Ramos (cell line): ENCODE measurements at regions not wholly inside any gene's neighbourhood (a gene's known extent, or its start where the extent isn't known, plus 50 kb on each side); places are given as distances from the start of the nearest gene placed in this dataset.

Source experiments
- in situ Hi-C: fragments of 300-500 bp; cut with MboI; formaldehyde crosslinking; loops from one replicate; pipeline ENCODE4 v1.14.3; 2022; ENCODE audit warnings: low sequenced_read_pairs; ENCODE audit not compliant: unreplicated experiment

DNA sequence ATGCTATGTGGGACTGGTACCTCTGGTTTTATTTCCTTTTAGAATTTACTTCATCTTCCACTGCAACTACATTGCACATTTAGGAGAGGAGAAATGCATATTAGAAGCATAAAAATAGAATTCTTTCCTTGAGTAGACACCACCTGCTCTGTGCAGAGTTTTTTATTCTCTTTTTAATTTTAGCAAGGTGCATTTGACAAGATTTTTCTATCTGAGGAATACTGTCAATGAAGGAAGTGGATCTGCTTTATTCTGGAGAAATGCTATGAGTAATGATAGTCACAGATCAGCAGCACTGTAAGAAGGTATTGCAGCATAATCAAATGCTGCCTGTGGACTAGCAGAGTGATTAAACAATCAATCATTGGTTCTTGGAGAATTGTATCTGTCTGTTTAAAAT lies 1038.3 kb downstream of the RAPGEF2 start:
- in situ Hi-C loops, result no loop called here

DNA sequence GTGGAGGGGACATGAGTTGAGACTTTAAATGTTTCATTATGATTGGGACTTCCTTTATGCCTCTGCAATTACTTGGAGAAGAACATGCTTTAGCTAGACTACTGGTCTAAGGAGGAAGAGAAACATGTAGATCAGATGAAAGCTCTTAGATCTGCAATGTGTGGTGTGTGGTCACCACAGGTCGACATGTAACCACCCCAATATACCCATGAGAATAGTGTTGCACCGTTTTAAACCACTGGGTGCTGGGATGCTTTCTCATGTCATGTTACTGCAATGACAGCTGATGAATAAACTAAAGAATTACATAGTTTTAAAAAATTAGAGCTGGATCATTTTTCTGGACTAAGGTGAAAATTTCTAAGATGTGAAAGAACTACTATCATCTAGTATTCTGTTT lies 1039.7 kb downstream of the RAPGEF2 start:
- in situ Hi-C loops, result no loop called here

DNA sequence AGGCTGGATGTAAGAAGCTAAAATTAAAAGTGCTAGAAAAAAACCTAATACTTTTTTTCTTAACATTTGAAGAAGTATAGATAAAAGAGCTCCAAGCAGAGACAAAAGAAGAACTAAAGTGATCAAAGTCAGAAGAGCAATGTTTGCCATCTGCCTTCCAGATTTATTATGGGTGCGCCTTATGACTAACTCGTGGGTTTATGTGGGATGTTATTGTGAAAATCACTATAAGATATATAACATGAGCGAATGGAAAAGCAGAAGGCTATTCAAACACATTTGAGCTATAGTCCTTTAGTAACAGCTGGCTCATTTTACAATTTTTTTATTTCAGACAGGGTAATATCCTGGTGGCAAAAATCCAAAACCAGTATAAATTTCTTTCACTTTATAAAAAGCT lies 1040.7 kb downstream of the RAPGEF2 start:
- in situ Hi-C loops, result no loop called here

DNA sequence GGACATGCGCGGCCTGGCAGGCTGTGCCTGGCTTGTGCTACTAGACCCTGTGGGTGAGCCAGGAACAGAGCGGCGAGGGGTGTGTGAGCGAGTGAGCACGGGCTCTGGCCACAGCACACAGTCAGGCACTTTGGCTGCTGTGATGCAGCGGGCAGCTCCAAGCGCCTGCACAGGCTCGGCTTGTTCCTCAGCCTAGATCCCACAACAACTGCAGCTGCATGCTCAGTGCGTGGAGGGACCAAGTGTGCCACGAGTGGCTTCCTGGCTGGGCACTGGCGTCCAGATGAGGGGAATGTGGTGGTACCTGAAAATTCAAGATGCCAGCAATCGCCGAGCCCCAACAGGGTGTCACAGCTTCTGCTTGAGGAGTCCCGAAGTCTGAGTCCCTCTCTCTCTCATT lies 1056.6 kb downstream of the RAPGEF2 start:
- in situ Hi-C loops, result no loop called here

DNA sequence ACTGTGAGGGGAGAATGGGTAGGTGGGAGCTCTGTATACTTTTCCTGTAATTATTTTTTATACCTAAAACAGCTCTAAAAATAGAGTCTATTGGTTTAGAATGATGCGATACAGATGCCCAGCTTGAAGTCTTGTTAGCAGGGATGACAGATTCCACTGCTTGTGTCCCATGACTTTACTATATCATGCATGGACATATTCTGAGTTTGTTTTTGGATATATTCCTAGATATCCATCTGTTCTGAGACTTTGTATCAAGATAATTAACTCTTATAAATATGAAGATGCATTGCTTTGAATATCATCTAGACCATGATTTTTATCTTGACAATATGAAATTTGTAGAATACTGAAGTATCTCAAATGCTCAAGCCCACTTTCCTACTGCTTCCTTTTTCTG lies 1058.1 kb downstream of the RAPGEF2 start:
- in situ Hi-C loops, result no loop called here

DNA sequence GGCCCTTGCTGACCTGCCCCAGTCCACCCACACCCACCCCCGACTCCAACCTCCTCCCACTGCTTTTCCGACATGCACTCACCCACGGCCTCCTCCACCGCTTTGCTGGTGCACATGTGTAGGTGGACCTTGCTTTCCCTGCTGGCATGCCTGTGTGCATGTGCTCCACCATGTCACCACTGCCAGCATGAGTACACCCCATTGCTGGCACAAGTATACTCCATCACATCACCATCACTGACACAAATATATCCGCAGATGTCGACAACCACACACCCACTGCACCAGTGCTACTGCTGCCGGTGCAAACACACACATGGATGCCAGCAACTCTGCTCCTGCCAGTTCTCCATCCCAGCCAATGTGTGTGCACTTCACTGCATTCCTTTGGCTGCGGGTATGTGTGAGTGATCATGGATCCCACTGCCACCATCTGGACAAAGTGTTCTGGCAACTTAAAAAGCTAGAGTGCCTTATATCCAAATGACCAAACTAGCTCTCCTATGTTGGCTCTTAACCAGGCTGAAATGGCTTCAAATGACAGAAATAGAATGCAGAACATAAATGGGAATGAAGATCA lies 1072.3 kb downstream of the RAPGEF2 start:
- in situ Hi-C loops, result no loop called here

DNA sequence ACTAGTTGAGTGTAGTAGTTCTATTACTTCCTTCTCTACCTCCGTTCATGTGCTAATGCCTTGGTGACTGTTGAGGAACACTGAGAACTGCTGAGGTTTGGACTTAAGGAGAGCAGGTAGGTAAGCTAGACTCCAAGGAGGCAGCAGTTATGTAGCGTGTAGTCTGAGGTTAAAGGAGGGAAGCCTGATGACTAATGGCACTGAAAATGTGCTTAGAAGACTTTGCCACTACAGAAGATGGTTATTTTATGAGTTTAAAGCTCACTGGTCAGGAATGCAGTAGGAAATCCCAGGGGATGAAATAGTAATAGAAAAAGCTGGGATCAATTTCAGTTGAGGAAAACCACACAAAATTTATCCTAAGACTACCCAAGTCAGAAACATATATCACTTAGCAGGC lies 1077.3 kb downstream of the RAPGEF2 start:
- in situ Hi-C loops, result no loop called here

DNA sequence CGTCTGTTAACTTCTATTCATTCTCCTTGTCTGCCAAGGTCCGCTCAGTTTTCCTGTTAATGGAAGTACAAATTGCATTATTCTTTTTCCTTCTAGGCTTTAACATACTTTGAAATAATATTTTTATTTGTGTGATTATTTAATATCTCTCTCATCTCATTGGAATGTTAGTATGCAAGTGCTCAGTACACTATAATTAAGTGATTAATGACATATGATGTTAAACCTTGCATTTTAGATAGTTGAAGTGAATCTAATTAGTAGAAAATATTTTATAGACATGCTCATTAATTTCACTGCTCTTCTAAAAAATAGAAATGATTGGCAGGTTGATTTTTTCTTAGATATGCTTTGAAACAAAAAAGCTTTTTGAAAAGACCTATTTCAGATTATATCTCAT lies 1079.8 kb downstream of the RAPGEF2 start:
- in situ Hi-C loops, result no loop called here

DNA sequence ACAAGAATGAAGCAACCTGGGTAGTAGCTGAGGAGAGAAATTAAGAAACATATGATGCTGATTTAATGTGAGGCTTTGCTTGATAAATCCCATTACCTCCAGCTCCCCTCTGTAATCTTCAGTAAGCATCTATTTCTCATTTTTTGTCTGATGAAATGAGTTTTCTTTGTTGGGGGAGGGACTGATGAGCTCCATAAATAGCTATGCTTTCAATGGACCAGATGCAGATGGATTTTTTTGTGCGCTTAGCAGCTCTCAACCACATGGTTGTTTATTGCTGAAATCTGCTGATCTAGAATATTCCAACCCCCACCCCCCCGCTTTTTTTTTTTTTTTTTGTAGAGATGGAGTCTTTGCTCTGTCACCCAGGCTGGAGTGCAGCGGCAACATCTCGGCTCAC lies 1082.0 kb downstream of the RAPGEF2 start:
- in situ Hi-C loops, result no loop called here

DNA sequence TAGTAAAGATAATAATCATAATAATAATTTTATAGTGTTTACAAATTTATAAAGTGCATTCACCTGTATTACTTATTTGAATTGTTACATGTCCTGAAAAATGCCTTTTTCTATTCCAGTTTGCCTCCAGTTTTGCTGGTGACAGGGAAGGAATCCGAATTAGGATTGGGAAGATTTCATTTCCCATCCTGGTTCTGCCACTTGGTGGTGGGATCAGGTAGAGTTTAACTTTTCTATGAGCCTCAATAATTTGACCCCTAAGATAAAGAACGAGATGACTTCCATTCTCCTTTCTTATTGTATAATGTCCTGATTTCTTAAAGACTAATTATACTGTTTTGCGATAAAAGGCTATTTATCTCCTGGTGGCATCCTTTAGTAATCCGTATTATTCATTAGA lies 1090.9 kb downstream of the RAPGEF2 start:
- in situ Hi-C loops, result no loop called here

DNA sequence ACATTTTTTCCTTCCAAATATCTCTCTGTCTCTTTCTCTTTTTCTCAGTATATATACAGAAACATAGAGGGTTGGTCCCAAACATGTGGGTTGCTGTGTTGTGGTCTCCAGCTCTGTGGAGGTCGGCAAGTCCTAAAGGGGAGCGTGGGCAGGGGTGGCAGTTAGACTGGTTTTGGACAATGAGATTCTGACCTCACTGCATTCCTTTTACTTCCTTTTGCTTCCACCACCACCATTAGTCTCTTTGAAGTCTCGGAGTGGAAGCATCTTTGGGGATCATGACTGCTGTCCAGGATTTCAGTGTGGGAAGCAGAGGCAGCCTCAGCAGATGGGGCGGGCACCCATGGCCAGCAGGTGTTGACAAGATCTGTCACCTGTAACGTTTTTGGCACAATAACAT lies 1091.8 kb downstream of the RAPGEF2 start:
- in situ Hi-C loops, result no loop called here

DNA sequence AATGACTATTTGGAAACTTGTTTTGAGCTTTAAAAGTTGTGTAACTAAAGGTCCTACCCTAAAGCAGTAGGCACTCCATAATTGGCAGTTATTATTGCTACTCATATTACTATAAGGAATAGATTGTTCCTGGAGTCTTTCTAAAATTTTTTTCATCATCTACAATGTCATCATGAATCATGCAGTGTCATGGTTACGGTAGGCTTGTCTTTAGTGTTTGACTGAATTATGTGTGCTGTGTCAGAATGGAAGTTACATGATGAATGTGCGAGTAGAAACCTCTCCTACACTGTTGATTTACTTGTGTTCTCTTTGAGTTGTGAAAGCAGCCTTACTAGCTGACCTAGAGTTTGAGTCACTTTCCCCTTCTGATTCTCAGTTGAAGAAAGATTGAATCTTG lies 1099.9 kb downstream of the RAPGEF2 start:
- in situ Hi-C loops, result no loop called here

DNA sequence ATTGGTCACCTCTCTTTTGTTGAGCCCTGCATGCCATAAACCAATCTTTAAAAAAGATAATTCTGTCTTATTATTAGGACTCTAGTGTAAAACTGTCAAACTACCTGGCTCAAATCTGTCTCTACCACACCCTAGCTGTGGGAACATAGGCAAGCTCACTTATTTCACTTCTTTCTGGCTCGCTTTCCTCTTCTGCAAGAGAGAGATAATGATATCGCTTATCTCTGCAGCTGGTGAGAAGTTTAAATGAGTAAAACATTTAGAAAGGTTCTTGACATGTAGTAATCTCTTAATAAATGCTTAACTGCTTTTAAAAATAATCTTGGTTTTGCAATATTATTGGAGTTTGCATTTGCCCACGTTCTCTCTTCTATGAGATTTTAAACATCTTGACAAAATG lies 1109.2 kb downstream of the RAPGEF2 start:
- in situ Hi-C loops, result no loop called here

DNA sequence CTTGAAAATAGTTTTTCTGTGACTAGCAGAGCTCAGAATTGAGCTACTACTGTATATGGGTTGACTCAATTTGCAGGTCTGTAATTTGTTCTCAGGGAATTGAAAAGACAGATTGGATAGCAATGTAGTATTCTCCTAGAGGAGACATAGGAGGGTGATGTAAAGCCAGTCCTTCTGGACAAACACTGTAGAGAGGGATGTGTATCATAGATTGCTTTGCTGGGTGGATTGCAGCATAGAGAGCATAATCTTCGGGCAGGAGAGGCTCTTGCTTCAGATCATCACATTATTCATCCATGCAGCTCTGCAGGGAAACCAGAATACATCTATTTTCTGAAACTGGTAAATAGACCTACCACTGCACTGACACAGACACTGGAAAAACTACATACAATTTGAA lies 1110.5 kb downstream of the RAPGEF2 start:
- in situ Hi-C loops, result no loop called here

DNA sequence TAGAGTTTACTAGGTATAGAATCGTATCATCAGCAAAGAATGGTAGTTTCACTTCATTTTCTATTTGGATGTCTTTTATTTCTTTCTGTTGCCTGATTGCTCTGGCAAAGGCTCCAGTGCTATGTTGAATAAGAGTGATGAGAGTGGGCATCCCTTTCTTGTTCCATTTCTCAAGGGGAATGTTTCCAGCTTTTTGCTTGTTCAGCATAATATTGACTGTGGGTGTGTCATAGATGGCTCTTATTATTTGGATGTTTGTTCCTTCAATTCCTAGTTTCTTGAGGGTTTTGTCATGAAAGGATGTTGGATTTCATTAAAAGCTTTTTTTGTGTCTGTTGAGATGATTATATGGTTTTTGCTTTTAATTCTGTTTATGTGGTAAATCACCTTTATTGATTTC lies 1114.5 kb downstream of the RAPGEF2 start:
- in situ Hi-C loops, result no loop called here

DNA sequence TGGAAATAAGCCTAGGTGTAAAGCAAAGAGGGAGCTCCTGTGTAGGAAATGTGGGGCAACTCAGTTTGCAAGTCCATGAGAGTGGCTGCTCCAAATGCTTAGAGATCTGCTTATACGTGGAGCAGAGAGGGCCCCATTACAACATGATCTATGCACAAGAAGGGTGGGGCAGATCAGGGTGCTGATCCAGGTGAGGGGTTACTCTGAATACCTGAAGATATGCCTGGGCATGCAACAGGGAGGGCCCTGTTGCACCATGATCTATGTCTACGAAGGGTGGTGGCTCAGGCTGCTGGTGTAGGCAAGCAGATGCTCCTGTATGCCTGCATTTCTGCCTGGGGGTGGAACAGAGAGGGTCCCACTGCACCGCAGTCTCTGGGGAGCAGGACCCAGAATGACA lies 1121.2 kb downstream of the RAPGEF2 start:
- in situ Hi-C loops, result no loop called here

DNA sequence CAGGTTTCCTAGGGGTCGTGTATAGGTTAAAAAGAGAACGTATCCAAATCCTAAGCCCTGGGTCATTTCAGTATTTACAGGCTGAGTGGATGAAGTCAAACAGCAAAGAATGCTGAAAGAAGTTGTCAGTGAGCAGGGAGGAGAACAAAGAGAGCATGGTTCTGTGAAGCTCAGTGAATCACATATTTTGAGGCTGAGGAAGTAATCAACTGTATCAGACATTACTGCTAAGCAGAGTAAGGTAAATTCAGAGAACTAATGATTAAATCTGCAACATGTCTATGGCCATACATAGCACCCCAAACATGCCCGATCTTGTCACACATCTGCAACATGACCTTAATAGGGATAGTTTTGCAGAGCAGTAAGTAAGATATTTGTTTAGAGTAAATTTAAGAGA lies 1130.3 kb downstream of the RAPGEF2 start:
- in situ Hi-C loops, result no loop called here

DNA sequence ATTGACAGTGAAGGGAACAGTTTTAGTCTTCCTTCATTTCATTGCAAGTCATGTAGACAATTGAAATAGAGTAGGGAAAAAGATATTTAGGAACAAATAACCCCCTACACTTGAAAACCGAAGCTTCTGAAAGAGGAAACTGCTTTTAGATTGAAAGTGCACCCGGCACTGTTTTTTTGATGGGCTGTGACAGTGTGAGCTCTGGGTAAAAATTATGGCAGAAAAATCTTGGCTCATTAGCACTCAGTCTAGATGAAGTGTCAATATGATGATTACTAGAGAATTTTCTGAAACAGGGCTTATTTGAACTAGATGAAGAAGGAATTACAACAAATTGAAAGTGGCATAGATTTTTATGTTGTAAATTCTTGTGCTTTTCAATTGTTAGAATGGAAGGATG lies 1132.4 kb downstream of the RAPGEF2 start:
- in situ Hi-C loops, result no loop called here

DNA sequence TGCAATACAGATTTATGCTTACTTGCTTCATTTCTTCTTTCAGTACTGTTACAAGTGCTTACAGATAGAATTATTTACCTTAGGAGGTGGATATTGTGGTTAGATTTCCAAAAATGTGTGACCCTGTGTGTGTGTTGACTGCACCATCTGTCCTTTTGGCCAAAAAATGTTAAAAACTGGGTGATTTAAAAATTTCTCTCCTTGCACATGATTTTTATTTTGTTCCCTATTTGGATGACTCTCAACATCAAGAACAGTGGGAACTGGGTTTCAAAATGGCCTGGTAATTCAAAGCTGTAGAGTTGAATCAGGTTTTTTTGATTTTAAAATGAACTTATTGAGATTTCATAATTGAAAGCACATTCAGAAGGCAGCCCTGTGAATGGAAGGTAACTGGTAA lies 1132.9 kb downstream of the RAPGEF2 start:
- in situ Hi-C loops, result no loop called here

DNA sequence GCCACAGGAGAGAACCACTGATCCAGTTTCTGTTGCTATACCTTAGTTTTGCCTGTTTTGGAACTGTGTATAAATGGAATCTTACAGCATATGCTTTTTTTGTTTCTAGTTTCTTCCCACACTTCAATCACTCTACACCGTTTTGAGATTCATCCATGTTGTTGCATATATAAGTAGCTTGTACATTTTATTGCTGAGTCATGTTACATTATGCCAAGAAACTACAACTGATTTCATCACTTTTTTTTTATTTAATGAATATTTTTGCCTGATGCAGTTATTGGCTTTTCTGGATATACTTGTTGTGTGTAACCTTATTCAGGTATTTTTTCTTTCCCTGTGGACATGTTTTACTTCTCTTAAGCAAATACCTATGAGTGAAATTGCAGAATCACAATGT lies 1135.9 kb downstream of the RAPGEF2 start:
- in situ Hi-C loops, result no loop called here

DNA sequence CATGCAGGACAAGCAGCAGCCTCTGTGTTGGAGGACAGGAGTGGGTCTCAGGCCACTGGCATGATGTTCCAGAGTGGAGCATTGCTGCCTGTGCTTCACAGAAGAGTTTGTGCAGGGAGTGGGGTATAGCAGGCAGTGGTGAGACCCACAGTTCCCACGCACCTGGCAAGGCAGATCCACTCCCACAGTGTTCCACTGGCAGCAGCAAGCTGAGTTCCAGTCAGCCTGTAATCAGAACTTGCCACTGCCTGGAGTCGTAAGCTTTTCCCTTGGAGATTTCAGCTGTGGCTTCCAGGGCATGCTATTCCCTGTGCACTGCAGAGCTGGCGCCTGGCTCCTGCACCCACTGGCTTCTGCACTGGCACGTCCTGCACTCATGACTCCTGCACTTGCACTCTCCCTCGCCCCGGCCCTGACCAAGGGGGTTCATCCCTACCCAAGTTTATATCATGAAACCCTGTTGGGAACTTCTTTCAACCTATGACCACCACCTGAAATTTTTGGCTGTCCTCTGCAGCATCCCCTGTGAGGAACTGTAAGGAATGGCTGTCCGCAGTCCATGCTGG lies 1144.3 kb downstream of the RAPGEF2 start:
- in situ Hi-C loops, result no loop called here

DNA sequence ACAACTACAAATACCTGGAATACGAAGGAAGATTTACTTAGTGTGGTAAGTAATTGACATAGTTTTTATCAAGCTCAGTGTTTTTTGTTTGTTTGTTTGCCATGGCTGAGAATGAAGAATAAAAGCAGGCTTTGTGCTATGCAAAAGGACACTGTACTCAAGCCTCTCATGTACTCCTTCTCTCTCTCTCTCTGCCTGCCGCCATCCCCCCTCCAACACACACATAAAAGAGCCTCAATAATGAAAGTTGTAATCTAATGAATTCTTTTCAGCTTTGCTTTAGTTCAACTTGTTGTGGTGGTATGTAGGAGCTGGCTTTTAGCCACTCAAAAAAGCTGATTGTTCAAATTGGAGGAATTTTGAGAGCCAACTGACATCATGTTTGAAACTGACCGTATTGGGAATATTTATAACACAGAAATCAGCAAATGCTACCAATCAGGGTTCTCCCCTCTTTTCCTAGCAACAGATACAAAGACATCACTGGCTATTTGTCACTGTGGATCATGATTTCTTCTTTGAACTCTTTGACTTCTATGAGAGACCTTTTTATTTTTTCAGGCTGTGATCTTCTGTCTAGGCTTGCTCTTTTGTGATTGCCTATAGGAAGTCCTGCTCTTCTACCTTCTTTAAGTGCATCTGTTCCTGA lies 1148.8 kb downstream of the RAPGEF2 start:
- in situ Hi-C loops, result no loop called here
